Breast epithelium (tissue), 4 donors: ENCODE measurements at regions not wholly inside any gene's neighbourhood (a gene's known extent, or its start where the extent isn't known, plus 50 kb on each side); places are given as distances from the start of the nearest gene placed in this dataset.

Experiments
- DNase-seq, 2 donors: peaks; one replicate each; pipeline ENCODE4 v3.0.0-alpha.2; 2019; ENCODE audit warnings: low spot score in 2 of 2
- H3K27ac ChIP-seq, 2 donors: fragments of 200-600 bp; sonication (generic) in 1 of 2; one replicate each; pipeline ENCODE4 v1.5.1; 2016 to 2019; ENCODE audit warnings: mild to moderate bottlenecking in 1 of 2
- H3K27me3 ChIP-seq, 2 donors: fragments of 200-600 bp; sonication (generic) in 1 of 2; one replicate each; pipeline versions ENCODE4 v1.5.1 to v1.6.0; 2017 to 2019; ENCODE audit warnings: control low read depth in 1 of 2, mild to moderate bottlenecking in 1 of 2
- H3K36me3 ChIP-seq: fragments of 200-600 bp; one replicate; pipeline ENCODE4 v1.5.1; 2019
- H3K4me1 ChIP-seq, 2 donors: fragments of 200-600 bp; sonication (generic); one replicate each; pipeline ENCODE4 v1.5.1; 2016 to 2019; ENCODE audit warnings: control low read depth in 1 of 2
- H3K4me3 ChIP-seq, 3 donors: fragments of 200-600 bp; sonication (generic); 1 replicate in 2 of 3; 2 replicates in 1 of 3; pipeline ENCODE4 v1.5.1; 2016 to 2019; ENCODE audit warnings: mild to moderate bottlenecking in 3 of 3, moderate library complexity in 2 of 3
- H3K9me3 ChIP-seq, 2 donors: fragments of 200-600 bp; sonication (generic) in 1 of 2; one replicate each; pipeline ENCODE4 v1.5.1; 2016 to 2019; ENCODE audit warnings: control low read depth in 1 of 2
- POLR2A ChIP-seq: fragments of 450-650 bp; IDR thresholded peaks from one replicate; pipeline ENCODE4 v1.6.1; 2016; ENCODE audit warnings: antibody characterized with exemption, mild to moderate bottlenecking, moderate library complexity
- POLR2AphosphoS5 ChIP-seq, 3 donors: sonication (generic); formaldehyde crosslinking; IDR thresholded peaks; one replicate each; pipeline ENCODE4 v1.6.1; 2017; ENCODE audit warnings: antibody characterized with exemption in 3 of 3
- intact Hi-C: fragments of 100-400 bp; cut with DNase I; formaldehyde crosslinking; loops from one replicate; pipeline ENCODE4 v1.15.1; 2023; ENCODE audit warnings: low total_unique reads
- TF ChIP-seq, protein P1 (sequence below), 3 donors: fragments of 450-650 bp; IDR thresholded peaks; one replicate each; pipeline ENCODE4 v1.5.1; 2016 to 2017; ENCODE audit warnings: antibody characterized with exemption in 3 of 3, mild to moderate bottlenecking in 3 of 3, moderate library complexity in 3 of 3

DNA sequence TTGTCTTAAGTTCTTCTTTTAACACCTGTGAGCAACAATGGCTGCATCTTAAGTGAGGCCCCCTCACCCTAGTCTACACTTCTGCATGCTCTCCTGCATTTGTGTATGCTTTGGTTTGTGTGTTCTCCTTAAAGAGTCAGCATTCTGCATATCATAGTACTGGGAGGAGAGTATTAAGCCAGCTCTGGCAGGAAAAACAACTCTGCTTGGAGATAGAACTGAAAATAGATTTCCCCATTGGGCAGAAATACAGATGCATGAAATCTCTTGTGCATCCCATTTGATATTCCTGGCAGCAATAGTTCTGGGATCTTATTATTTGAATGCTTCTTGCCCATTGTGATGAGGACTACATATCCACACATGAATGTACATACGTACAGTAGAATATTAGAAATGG lies 70.6 kb upstream of the PRICKLE1 start:
- H3K27me3 ChIP-seq, result no peaks in the 10 kb centered on the region
- intact Hi-C loops, result no loop called here
- no peak overlapping the region for H3K4me3 ChIP-seq
- no peak overlapping the region for H3K27ac ChIP-seq
- no peak for TF ChIP-seq POLR2AphosphoS5 (IDR thresholded peaks at IDR 0.05)
- no peaks in the 10 kb centered on the region for H3K9me3 ChIP-seq
- no peaks in the 10 kb centered on the region for H3K4me1 ChIP-seq
- no peaks in the 10 kb centered on the region for H3K36me3 ChIP-seq
- DNase-seq, result no peak

DNA sequence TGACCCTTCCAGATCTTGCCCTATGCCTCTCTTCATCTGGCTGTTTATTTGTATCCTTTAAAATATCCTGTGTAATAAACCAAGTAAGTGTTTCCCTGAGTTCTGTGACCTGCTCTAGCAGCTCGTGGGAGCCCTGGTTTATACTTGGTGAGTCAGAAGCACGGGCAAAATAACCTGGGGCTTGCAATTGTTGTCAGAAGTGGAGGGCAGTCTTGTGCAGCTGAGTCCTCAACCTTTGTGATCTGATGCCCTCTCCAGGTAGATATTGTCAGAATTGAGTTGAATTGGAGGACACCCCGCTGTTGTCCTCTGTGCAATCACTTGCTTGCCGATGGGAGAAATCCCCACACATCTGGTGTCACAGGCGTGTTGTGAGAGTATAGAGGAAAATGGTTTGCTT lies 62.5 kb upstream of the PRICKLE1 start:
- Histone ChIP-seq H3K27me3 (no peaks in the 10 kb centered on the region), H3K4me1 (no peaks in the 10 kb centered on the region), H3K27ac (no peak overlapping the region), H3K36me3 (no peaks in the 10 kb centered on the region), H3K4me3 (no peak overlapping the region), H3K9me3 (no peaks in the 10 kb centered on the region)
- intact Hi-C loops, result no loop called here
- TF ChIP-seq POLR2A (no peak), POLR2AphosphoS5 (IDR thresholded peaks at IDR 0.05) (no peak)
- TF ChIP-seq, protein P1, sequence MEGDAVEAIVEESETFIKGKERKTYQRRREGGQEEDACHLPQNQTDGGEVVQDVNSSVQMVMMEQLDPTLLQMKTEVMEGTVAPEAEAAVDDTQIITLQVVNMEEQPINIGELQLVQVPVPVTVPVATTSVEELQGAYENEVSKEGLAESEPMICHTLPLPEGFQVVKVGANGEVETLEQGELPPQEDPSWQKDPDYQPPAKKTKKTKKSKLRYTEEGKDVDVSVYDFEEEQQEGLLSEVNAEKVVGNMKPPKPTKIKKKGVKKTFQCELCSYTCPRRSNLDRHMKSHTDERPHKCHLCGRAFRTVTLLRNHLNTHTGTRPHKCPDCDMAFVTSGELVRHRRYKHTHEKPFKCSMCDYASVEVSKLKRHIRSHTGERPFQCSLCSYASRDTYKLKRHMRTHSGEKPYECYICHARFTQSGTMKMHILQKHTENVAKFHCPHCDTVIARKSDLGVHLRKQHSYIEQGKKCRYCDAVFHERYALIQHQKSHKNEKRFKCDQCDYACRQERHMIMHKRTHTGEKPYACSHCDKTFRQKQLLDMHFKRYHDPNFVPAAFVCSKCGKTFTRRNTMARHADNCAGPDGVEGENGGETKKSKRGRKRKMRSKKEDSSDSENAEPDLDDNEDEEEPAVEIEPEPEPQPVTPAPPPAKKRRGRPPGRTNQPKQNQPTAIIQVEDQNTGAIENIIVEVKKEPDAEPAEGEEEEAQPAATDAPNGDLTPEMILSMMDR (IDR thresholded peaks at IDR 0.05), result no peak
- no peak for DNase-seq

DNA sequence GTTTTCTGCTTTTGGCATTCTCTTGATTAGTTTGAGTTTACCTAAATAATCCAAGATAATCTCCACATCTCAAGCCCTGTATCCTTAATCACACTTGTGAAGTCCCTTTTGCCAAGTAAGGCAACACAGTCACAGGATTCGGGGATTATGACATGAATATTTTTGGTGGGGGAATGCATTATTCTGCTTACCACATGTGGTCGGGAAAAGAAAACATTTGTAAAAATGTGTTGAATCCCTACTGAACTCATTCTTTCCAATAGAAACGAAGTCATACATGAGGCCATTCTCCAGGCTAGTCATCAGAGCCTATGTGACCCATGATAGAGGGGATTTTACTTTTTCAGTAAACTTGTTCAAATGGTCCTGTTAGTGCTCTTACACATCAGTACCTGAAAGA lies 58.5 kb upstream of the PRICKLE1 start:
- Histone ChIP-seq H3K4me3 (no peak overlapping the region), H3K9me3 (no peaks in the 10 kb centered on the region), H3K27me3 (no peaks in the 10 kb centered on the region), H3K27ac (no peak overlapping the region), H3K4me1 (no peaks in the 10 kb centered on the region), H3K36me3 (no peaks in the 10 kb centered on the region)
- intact Hi-C loops, result no loop called here
- no peak for DNase-seq
- TF ChIP-seq, protein P1 (IDR thresholded peaks at IDR 0.05), result no peak
- no peak for TF ChIP-seq POLR2AphosphoS5 (IDR thresholded peaks at IDR 0.05)
- no peak for TF ChIP-seq POLR2A

DNA sequence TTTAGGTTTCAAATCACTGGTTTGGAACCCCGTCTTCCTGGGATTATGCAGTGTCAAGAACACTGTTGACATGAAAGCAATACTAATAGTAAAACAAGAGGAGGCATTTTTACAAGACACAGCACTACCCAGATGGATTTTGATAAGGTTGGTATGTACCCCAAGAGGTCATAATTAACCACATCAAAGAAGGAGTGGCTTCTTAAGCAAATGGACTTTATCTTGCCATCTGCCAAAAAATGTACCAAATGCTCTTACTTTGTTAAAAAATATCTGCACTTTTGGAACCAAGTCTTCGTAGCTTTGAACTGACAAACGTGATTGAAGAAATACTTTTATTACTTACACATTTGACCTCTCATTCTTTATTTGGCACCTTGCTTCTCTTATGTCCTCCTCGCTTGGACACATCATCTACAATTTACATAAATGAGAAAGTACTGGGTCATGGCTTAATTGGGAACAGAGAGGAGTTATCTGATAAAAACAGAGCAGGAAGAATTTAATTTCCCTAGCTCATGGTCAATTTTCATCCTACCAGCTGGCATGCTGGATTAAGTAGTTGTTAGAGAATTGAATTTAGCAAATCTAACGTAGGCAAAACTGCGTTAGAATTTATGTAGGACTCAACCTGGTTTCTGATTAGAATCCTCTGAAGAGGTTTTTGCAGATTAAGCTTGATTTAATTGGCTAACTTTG lies 54.5 kb upstream of the PRICKLE1 start:
- intact Hi-C loops, result no loop called here
- no peak overlapping the region for H3K4me3 ChIP-seq

DNA sequence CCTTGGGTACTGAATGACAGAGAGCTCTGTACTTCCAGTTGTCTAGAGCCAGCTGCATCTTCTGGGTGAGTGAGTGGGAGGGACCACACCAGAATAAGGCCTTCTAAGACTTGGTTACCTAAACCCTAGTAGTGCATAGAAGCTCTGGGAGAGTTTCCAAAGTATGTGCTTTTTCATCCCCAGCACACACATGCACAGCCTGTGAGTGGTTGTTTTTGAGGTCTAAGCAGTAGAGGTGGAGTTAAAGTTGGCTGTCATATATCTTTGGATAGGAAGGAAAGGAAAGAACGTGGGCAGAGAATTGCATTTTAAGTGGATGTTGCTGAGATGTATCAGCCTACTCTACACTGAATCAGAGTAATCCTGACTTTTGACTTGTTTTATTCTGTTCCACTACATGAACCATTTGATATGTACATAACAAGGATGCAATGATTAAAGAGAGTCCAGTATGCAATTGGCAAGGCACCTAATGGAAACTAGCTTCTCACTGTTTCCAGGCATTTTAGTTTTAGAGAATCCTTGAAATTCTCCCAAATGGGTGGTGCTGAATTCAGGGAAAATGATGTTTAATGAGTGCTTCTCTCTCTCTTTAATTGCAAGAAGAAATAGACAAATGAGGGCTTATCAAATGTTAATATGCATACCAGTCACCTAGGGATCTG lies 51.8 kb upstream of the PRICKLE1 start:
- Histone ChIP-seq H3K27me3 (no peaks in the 10 kb centered on the region), H3K36me3 (no peaks in the 10 kb centered on the region), H3K4me3 (no peak overlapping the region), H3K4me1 (no peaks in the 10 kb centered on the region), H3K9me3 (no peaks in the 10 kb centered on the region), H3K27ac (no peak overlapping the region)
- no peak for TF ChIP-seq POLR2A
- TF ChIP-seq POLR2AphosphoS5 (IDR thresholded peaks at IDR 0.05), result no peak
- TF ChIP-seq, protein P1 (IDR thresholded peaks at IDR 0.05), result no peak
- intact Hi-C loops, result no loop called here
- no peak for DNase-seq

More for the DNA sequence above, 54.5 kb upstream of the PRICKLE1 start:
- H3K27ac ChIP-seq, result no peak overlapping the region
- no peaks in the 10 kb centered on the region for H3K27me3 ChIP-seq
- no peak for DNase-seq
- H3K4me1 ChIP-seq, result no peaks in the 10 kb centered on the region
- TF ChIP-seq POLR2A (no peak), POLR2AphosphoS5 (IDR thresholded peaks at IDR 0.05) (no peak)
- TF ChIP-seq, protein P1 (IDR thresholded peaks at IDR 0.05), result no peak
- no peaks in the 10 kb centered on the region for H3K36me3 ChIP-seq
- no peaks in the 10 kb centered on the region for H3K9me3 ChIP-seq
